ENCODE measurements at regions not wholly inside any gene's neighbourhood (a gene's known extent, or its start where the extent isn't known, plus 50 kb on each side); places are given as distances from the start of the nearest gene placed in this dataset.

DNA sequence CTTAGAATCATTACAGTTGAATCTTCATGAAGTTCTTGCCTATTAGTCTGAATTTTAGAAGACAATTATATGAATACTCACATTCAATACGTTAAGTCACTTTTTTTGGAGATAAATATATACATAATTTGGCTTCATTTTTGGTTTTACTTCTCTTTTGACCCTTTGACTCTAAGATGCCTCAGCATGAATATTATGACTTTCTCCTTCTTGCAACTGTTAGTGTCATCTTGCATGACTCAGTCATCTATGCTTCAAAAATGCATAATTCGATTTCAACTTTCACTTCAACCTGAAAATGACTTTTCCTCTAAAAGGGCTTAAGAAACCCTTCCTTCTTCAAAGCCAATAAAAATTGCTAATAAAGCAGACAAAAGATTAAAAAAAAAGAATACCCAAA lies 1427.5 kb downstream of the ADGRL3 start:
- Histone ChIP-seq H3K27me3 (no peaks in the 10 kb centered on the region), H3K4me3 (no peak overlapping the region), H3K9me3 (peaks cover 0 to 7% of the 10 kb centered on the region in 2 donors), H3K36me3 (no peaks in the 10 kb centered on the region), H3K27ac (no peak overlapping the region), H3K4me1 (no peaks in the 10 kb centered on the region)
- DNase-seq (no peak), ATAC-seq (no peak)
- intact Hi-C loops (cut with DNase I): no loop called here
- TF ChIP-seq, protein P1, sequence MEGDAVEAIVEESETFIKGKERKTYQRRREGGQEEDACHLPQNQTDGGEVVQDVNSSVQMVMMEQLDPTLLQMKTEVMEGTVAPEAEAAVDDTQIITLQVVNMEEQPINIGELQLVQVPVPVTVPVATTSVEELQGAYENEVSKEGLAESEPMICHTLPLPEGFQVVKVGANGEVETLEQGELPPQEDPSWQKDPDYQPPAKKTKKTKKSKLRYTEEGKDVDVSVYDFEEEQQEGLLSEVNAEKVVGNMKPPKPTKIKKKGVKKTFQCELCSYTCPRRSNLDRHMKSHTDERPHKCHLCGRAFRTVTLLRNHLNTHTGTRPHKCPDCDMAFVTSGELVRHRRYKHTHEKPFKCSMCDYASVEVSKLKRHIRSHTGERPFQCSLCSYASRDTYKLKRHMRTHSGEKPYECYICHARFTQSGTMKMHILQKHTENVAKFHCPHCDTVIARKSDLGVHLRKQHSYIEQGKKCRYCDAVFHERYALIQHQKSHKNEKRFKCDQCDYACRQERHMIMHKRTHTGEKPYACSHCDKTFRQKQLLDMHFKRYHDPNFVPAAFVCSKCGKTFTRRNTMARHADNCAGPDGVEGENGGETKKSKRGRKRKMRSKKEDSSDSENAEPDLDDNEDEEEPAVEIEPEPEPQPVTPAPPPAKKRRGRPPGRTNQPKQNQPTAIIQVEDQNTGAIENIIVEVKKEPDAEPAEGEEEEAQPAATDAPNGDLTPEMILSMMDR (IDR thresholded peaks at IDR 0.05): no peak

DNA sequence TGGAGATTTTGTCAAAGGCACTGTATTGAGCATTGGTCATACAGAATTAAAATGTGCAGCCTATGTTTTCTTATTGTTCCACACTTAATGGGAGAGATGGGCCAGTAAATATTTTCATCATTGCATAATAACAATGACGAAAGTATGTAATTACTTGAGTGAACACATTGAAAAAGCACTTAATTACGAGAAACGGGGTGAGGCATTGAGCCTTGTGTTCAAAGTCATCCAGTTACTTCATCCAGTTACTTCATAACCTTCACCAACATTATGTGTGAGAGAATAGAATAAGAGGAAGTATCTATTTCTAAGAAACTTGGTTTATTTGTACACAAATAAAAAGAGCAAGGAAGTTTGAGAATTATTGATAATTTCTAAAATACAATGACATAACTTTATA lies 1427.0 kb downstream of the ADGRL3 start:
- intact Hi-C loops (cut with DNase I): no loop called here
- H3K4me3 ChIP-seq: no peak overlapping the region
- H3K27ac ChIP-seq: no peak overlapping the region
- ATAC-seq (no peak), DNase-seq (no peak)
- TF ChIP-seq, protein P1 (IDR thresholded peaks at IDR 0.05): no peak
- no peaks in the 10 kb centered on the region for H3K36me3 ChIP-seq
- no peaks in the 10 kb centered on the region for H3K27me3 ChIP-seq
- H3K4me1 ChIP-seq: no peaks in the 10 kb centered on the region
- peaks cover 0 to 7% of the 10 kb centered on the region in 2 donors for H3K9me3 ChIP-seq

DNA sequence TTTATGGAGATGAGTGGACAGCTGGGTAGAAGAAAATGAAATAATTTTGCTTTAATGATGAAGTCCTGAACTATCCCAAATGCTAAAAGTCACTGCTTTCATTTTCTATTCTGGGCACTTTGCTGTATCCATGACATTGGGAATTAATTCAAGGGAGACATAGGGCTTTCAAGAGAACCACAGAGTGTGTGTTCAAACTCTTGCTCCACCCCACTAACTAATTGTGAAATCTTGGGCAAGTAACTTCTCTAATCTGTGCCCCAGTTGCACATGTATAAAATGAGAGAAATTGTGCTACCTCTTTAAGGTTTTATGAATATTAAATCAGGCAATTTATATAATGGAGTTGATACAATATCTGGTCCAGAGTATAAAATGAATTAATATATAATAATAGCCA lies 1422.0 kb downstream of the ADGRL3 start:
- Histone ChIP-seq H3K9me3 (no peaks in the 10 kb centered on the region), H3K4me3 (no peak overlapping the region), H3K36me3 (no peaks in the 10 kb centered on the region), H3K27ac (no peak overlapping the region), H3K4me1 (no peaks in the 10 kb centered on the region), H3K27me3 (no peaks in the 10 kb centered on the region)
- DNase-seq (no peak), ATAC-seq (no peak)
- intact Hi-C loops (cut with DNase I): no loop called here
- TF ChIP-seq, protein P1 (IDR thresholded peaks at IDR 0.05): no peak

DNA sequence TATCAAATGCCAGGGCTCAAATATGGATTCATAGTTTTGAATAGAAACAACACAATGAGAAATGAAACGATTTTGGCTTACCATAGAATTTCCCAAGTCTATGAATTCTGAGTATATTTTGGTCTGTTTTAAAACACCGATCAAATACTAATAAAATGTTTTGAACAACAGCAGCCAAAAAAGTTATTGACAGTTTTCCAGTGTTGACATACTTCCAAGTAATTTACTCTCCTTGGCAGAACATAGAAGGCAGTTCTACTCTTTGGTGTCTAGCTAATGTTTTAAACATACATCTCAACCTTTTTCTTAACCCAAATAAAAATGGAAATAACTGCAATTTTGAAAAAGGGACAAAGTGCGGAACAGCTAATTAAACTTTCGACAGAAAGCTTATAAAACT lies 1419.8 kb downstream of the ADGRL3 start:
- TF ChIP-seq, protein P1 (IDR thresholded peaks at IDR 0.05): no peak
- no peaks in the 10 kb centered on the region for H3K36me3 ChIP-seq
- no peak overlapping the region for H3K4me3 ChIP-seq
- H3K4me1 ChIP-seq: no peaks in the 10 kb centered on the region
- H3K27me3 ChIP-seq: no peaks in the 10 kb centered on the region
- ATAC-seq: no peak
- intact Hi-C loops (cut with DNase I): no loop called here
- no peak overlapping the region for H3K27ac ChIP-seq
- no peaks in the 10 kb centered on the region for H3K9me3 ChIP-seq
- DNase-seq: no peak

DNA sequence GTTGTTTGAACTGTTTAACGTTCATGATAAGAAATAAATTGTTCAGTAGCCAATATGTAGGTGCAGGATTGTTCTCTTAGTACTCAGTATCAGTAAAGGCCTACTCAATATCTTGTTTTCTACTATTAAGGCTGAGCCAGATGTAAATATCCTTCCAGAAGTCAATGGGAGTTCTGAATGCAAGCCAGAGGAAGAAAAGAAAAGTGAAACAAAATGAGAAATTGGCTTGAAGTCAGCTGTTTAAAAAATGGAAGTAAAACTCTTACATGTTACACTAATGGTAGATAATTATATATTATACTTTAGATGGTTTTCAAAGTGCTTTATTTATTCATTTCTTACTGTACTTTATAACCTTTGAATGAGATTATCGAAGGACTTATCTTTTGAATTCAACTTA lies 1417.9 kb downstream of the ADGRL3 start:
- ATAC-seq (no peak), DNase-seq (no peak)
- Histone ChIP-seq H3K4me3 (no peak overlapping the region), H3K9me3 (no peaks in the 10 kb centered on the region), H3K27ac (no peak overlapping the region), H3K36me3 (no peaks in the 10 kb centered on the region), H3K27me3 (no peaks in the 10 kb centered on the region), H3K4me1 (no peaks in the 10 kb centered on the region)
- intact Hi-C loops (cut with DNase I): no loop called here
- TF ChIP-seq, protein P1 (IDR thresholded peaks at IDR 0.05): no peak
